SU-DHL-6 (cell line): ENCODE measurements at regions not wholly inside any gene's neighbourhood (a gene's known extent, or its start where the extent isn't known, plus 50 kb on each side); places are given as distances from the start of the nearest gene placed in this dataset.

Source experiments
- H2AFZ ChIP-seq: fragments of 200-600 bp; sonication (generic); 2 replicates; pipeline ENCODE4 v1.6.1; 2014; ENCODE audit warnings: low read depth, mild to moderate bottlenecking, moderate library complexity, mixed read lengths, antibody characterized with exemption, low read length; ENCODE audit not compliant: severe bottlenecking
- H3F3A ChIP-seq: fragments of 200-600 bp; shearing (Covaris generic); 2 replicates; pipeline ENCODE4 v1.6.0; 2016; ENCODE audit warnings: antibody characterized with exemption, mild to moderate bottlenecking; ENCODE audit not compliant: insufficient read depth
- H3K27ac ChIP-seq: fragments of 200-600 bp; sonication (generic); 2 replicates; pipeline ENCODE4 v1.5.1; 2016; ENCODE audit warnings: low read depth, mild to moderate bottlenecking, low read length, moderate library complexity, mixed read lengths
- H3K27me3 ChIP-seq: fragments of 200-600 bp; sonication (generic), shearing (Covaris generic); 2 replicates; pipeline ENCODE4 v1.6.0; 2014; ENCODE audit warnings: mild to moderate bottlenecking, low read length
- H3K36me3 ChIP-seq: fragments of 200-600 bp; sonication (generic); 2 replicates; pipeline ENCODE4 v1.6.1; 2014; ENCODE audit warnings: mild to moderate bottlenecking, low read length, mixed read lengths
- H3K4me2 ChIP-seq: fragments of 300-600, 200-600 bp; shearing (Covaris generic), sonication (generic); 2 replicates; pipeline ENCODE4 v1.6.0; 2014; ENCODE audit warnings: low read length, low read depth, mild to moderate bottlenecking; ENCODE audit not compliant: poor library complexity, severe bottlenecking
- H3K4me3 ChIP-seq: fragments of 200-600 bp; sonication (generic); 2 replicates; pipeline ENCODE4 v1.5.1; 2014; ENCODE audit warnings: antibody characterized with exemption, low read length, mild to moderate bottlenecking, mixed read lengths; ENCODE audit not compliant: insufficient read depth, poor library complexity, severe bottlenecking
- H3K79me2 ChIP-seq: fragments of 200-600 bp; sonication (generic); 2 replicates; pipeline ENCODE4 v1.6.1; 2014; ENCODE audit warnings: mild to moderate bottlenecking, low read length, moderate library complexity; ENCODE audit not compliant: insufficient read depth
- H3K9ac ChIP-seq: fragments of 200-600 bp; sonication (generic); 2 replicates; pipeline ENCODE4 v1.7.0; 2014; ENCODE audit warnings: mild to moderate bottlenecking, low read length
- H3K9me2 ChIP-seq: fragments of 200-600 bp; sonication (generic); replicated peaks from 2 replicates; pipeline ENCODE4 v1.6.1; 2014; ENCODE audit warnings: low read length; ENCODE audit not compliant: insufficient read depth
- H3K9me3 ChIP-seq: fragments of 200-600 bp; sonication (generic); 2 replicates; pipeline ENCODE4 v1.6.1; 2014; ENCODE audit warnings: low read length, mixed read lengths; ENCODE audit not compliant: insufficient read depth
- H4K20me1 ChIP-seq: fragments of 200-600 bp; sonication (generic); 2 replicates; pipeline ENCODE4 v1.6.1; 2014; ENCODE audit warnings: low read depth, mild to moderate bottlenecking, antibody characterized with exemption, low read length, moderate library complexity, mixed read lengths
- CTCF ChIP-seq: fragments of 200-600 bp; sonication (generic); IDR thresholded peaks from one replicate; pipeline ENCODE4 v1.5.1; 2017; ENCODE audit warnings: antibody characterized with exemption, mild to moderate bottlenecking, low read length, moderate library complexity; ENCODE audit not compliant: insufficient read depth, poor library complexity, severe bottlenecking
- EZH2phosphoT487 ChIP-seq: fragments of 200-600 bp; sonication (generic), shearing (Covaris generic); conservative IDR thresholded peaks from 2 replicates; pipeline ENCODE4 v1.6.1; 2018; ENCODE audit warnings: mild to moderate bottlenecking, antibody characterized with exemption, low read length, moderate library complexity, mixed read lengths

- Histone ChIP-seq H2AFZ (no peak overlapping the region), H3K27me3 (no peaks in the 10 kb centered on the region), H3K36me3 (no peaks in the 10 kb centered on the region), H3K79me2 (no peaks in the 10 kb centered on the region), H3K9ac (no peak overlapping the region), H3K9me3 (no peaks in the 10 kb centered on the region), H3K9me2 (no peaks in the 10 kb centered on the region), H4K20me1 (no peaks in the 10 kb centered on the region), H3K4me3 (no peak overlapping the region), H3K27ac (no peak overlapping the region), H3F3A (no peaks in the 10 kb centered on the region), H3K4me2 (no peak overlapping the region)
- TF ChIP-seq CTCF (no peak), EZH2phosphoT487 (no peak)
Observed at GRCh38 chr10:131749767-131750142, 151.1 kb upstream of the PPP2R2D start.

GRCh38 chr10:131750171-131750895 lies 150.5 kb upstream of the PPP2R2D start:
- Histone ChIP-seq H3F3A (no peaks in the 10 kb centered on the region), H3K4me3 (no peak overlapping the region), H3K9me2 (no peaks in the 10 kb centered on the region), H3K27ac (no peak overlapping the region), H4K20me1 (no peaks in the 10 kb centered on the region), H3K27me3 (no peaks in the 10 kb centered on the region), H3K36me3 (no peaks in the 10 kb centered on the region), H3K4me2 (no peak overlapping the region), H2AFZ (no peak overlapping the region), H3K9me3 (no peaks in the 10 kb centered on the region), H3K79me2 (no peaks in the 10 kb centered on the region), H3K9ac (no peak overlapping the region)
- no peak for TF ChIP-seq CTCF

- TF ChIP-seq EZH2phosphoT487 (no peak), CTCF (no peak)
- H3K79me2 ChIP-seq = no peaks in the 10 kb centered on the region
- H3K27me3 ChIP-seq = no peaks in the 10 kb centered on the region
- no peaks in the 10 kb centered on the region for H3K9me2 ChIP-seq
- no peaks in the 10 kb centered on the region for H4K20me1 ChIP-seq
- H2AFZ ChIP-seq = no peak overlapping the region
- H3K9me3 ChIP-seq = no peaks in the 10 kb centered on the region
- H3F3A ChIP-seq = no peaks in the 10 kb centered on the region
- H3K27ac ChIP-seq = no peak overlapping the region
- H3K36me3 ChIP-seq = no peaks in the 10 kb centered on the region
- no peak overlapping the region for H3K9ac ChIP-seq
- no peak overlapping the region for H3K4me3 ChIP-seq
- no peak overlapping the region for H3K4me2 ChIP-seq
Observed at GRCh38 chr10:131750973-131751826, 149.6 kb upstream of the PPP2R2D start.
